WTC11 (cell line): ENCODE measurements at regions not wholly inside any gene's neighbourhood (a gene's known extent, or its start where the extent isn't known, plus 50 kb on each side); places are given as distances from the start of the nearest gene placed in this dataset.

Experiments
- ATAC-seq: fragments of 200-7000 bp; cut with Tn5 transposase; 2 replicates; pipeline ENCODE4 v1.10.0; 2021; ENCODE audit warnings: mild to moderate bottlenecking, moderate library complexity
- CTCF ChIA-PET: fragments of 300-600 bp; sonication (Branson Sonifier 250); formaldehyde crosslinking; loops from one replicate; lab custom pipeline; 2021; ENCODE audit warnings: antibody characterized with exemption; lab: Charles Lee
- POLR2A ChIA-PET: fragments of 350-600 bp; sonication (Branson Sonifier 250); formaldehyde crosslinking; loops from one replicate; lab custom pipeline; 2021; ENCODE audit warnings: antibody characterized with exemption; lab: Charles Lee
- DNase-seq: peaks from one replicate; pipeline ENCODE4 v3.0.0; 2021; ENCODE audit warnings: low spot score
- H3K27ac Mint-ChIP-seq: 2 replicates; pipeline ENCODE4 v1.8.0; 2021; ENCODE audit warnings: mixed read lengths
- H3K27me3 Mint-ChIP-seq: 2 replicates; pipeline ENCODE4 v1.8.0; 2021; ENCODE audit warnings: low read depth, mild to moderate bottlenecking, moderate library complexity, mixed read lengths
- H3K36me3 Mint-ChIP-seq: 2 replicates; pipeline ENCODE4 v1.8.0; 2021; ENCODE audit warnings: mixed read lengths
- H3K4me1 Mint-ChIP-seq: 2 replicates; pipeline ENCODE4 v1.8.0; 2022; ENCODE audit warnings: mixed read lengths
- H3K4me3 Mint-ChIP-seq: 2 replicates; pipeline ENCODE4 v1.8.0; 2021; ENCODE audit warnings: mild to moderate bottlenecking, moderate library complexity, mixed read lengths
- H3K9me3 Mint-ChIP-seq: 2 replicates; pipeline ENCODE4 v1.8.0; 2021; ENCODE audit warnings: mixed read lengths
- ETV6 ChIP-seq: sonication (generic); formaldehyde crosslinking; IDR thresholded peaks from 2 replicates; pipeline ENCODE4 v1.8.1; 2022; ENCODE audit warnings: mild to moderate bottlenecking, missing genetic modification reagents
- FOXP1 ChIP-seq: sonication (generic); formaldehyde crosslinking; IDR thresholded peaks from 2 replicates; pipeline ENCODE4 v1.8.0; 2022; ENCODE audit warnings: missing genetic modification reagents, mild to moderate bottlenecking, moderate library complexity, borderline replicate concordance
- GRHL2 ChIP-seq: fragments of 250-450 bp; sonication (Bioruptor Pico); IDR thresholded peaks from 2 replicates; pipeline ENCODE4 v1.8.0; 2022; ENCODE audit warnings: mild to moderate bottlenecking, moderate library complexity; ENCODE audit not compliant: insufficient replicate concordance, severe bottlenecking
- GTF2I ChIP-seq: fragments of 250-450 bp; sonication (Bioruptor Pico); conservative IDR thresholded peaks from 2 replicates; pipeline ENCODE4 v1.4.0; 2021; ENCODE audit warnings: mild to moderate bottlenecking
- NR2C2 ChIP-seq: sonication (generic); formaldehyde crosslinking; IDR thresholded peaks from 2 replicates; pipeline ENCODE4 v1.8.0; 2022; ENCODE audit warnings: mild to moderate bottlenecking, missing genetic modification reagents
- SMAD4 ChIP-seq: sonication (generic); formaldehyde crosslinking; IDR thresholded peaks from 2 replicates; pipeline ENCODE4 v1.8.0; 2022; ENCODE audit warnings: mild to moderate bottlenecking, missing genetic modification reagents
- TCF7 ChIP-seq: sonication (generic); formaldehyde crosslinking; IDR thresholded peaks from 2 replicates; pipeline ENCODE4 v1.8.0; 2022; ENCODE audit warnings: mild to moderate bottlenecking, low read depth, missing genetic modification reagents, moderate library complexity
- ZNF121 ChIP-seq: sonication (generic); formaldehyde crosslinking; IDR thresholded peaks from 2 replicates; pipeline ENCODE4 v1.8.0; 2023; ENCODE audit warnings: missing genetic modification reagents
- ZNF263 ChIP-seq: sonication (generic); formaldehyde crosslinking; IDR thresholded peaks from 2 replicates; pipeline ENCODE4 v1.8.1; 2022; ENCODE audit warnings: low read depth, mild to moderate bottlenecking, moderate library complexity, missing genetic modification reagents
- TF ChIP-seq, protein P1 (sequence below): sonication (generic); formaldehyde crosslinking; IDR thresholded peaks from 2 replicates; pipeline ENCODE4 v1.8.0; 2022; ENCODE audit warnings: mild to moderate bottlenecking, missing genetic modification reagents
- TF ChIP-seq, protein P2 (sequence below): sonication (generic); formaldehyde crosslinking; IDR thresholded peaks from 2 replicates; pipeline ENCODE4 v1.8.1; 2022; ENCODE audit warnings: low read depth, mild to moderate bottlenecking, moderate library complexity, missing genetic modification reagents, borderline replicate concordance
- TF ChIP-seq, protein P3 (sequence below): sonication (generic); formaldehyde crosslinking; conservative IDR thresholded peaks from 2 replicates; pipeline ENCODE4 v1.8.1; 2022; ENCODE audit warnings: mild to moderate bottlenecking, missing genetic modification reagents
- TF ChIP-seq, protein P4 (sequence below): fragments of 250-450 bp; sonication (Bioruptor Pico); IDR thresholded peaks from 2 replicates; pipeline ENCODE4 v1.9.0; 2021; ENCODE audit warnings: mild to moderate bottlenecking, borderline replicate concordance
- TF ChIP-seq, protein P5 (sequence below): sonication (generic); formaldehyde crosslinking; IDR thresholded peaks from 2 replicates; pipeline ENCODE4 v1.8.1; 2023; ENCODE audit warnings: mild to moderate bottlenecking, missing genetic modification reagents
- TF ChIP-seq, protein P6 (sequence below): sonication (generic); formaldehyde crosslinking; conservative IDR thresholded peaks from 2 replicates; pipeline ENCODE4 v1.8.1; 2023; ENCODE audit warnings: mild to moderate bottlenecking, low read depth, missing genetic modification reagents, moderate library complexity

DNA sequence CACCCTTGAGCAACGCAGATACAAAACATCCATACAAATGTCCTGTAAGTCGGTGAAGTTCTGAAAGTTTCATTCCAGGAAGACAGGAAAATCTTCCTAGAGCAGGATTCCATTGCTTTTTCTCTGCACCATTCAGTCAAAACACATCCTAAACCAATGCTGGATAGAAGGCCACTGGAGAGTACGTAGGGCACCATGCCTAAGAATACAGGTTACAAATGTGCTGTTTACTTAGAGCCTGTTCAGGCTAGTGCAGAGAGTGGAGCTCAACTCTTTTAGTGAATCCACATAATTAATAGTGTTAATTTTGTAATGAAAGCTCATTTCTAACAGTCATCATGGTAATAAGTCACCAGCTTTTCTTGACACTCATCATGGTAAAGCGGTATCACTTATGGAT lies 187.6 kb downstream of the NHLRC3 start:
- Mint-ChIP-seq H3K27ac (no peak overlapping the region), H3K27me3 (no peaks in the 10 kb centered on the region), H3K9me3 (peaks cover 22% of the 10 kb centered on the region), H3K4me3 (no peak overlapping the region), H3K36me3 (no peaks in the 10 kb centered on the region; the same call in 1 of the 2 replicates), H3K4me1 (no peaks in the 10 kb centered on the region)
- TF ChIP-seq, protein P1, sequence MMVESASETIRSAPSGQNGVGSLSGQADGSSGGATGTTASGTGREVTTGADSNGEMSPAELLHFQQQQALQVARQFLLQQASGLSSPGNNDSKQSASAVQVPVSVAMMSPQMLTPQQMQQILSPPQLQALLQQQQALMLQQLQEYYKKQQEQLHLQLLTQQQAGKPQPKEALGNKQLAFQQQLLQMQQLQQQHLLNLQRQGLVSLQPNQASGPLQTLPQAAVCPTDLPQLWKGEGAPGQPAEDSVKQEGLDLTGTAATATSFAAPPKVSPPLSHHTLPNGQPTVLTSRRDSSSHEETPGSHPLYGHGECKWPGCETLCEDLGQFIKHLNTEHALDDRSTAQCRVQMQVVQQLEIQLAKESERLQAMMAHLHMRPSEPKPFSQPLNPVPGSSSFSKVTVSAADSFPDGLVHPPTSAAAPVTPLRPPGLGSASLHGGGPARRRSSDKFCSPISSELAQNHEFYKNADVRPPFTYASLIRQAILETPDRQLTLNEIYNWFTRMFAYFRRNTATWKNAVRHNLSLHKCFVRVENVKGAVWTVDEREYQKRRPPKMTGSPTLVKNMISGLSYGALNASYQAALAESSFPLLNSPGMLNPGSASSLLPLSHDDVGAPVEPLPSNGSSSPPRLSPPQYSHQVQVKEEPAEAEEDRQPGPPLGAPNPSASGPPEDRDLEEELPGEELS (CRISPR knock-in tag): no peak
- TF ChIP-seq, protein P2, sequence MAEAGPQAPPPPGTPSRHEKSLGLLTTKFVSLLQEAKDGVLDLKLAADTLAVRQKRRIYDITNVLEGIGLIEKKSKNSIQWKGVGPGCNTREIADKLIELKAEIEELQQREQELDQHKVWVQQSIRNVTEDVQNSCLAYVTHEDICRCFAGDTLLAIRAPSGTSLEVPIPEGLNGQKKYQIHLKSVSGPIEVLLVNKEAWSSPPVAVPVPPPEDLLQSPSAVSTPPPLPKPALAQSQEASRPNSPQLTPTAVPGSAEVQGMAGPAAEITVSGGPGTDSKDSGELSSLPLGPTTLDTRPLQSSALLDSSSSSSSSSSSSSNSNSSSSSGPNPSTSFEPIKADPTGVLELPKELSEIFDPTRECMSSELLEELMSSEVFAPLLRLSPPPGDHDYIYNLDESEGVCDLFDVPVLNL: no peak
- TF ChIP-seq SMAD4 (CRISPR knock-in tag) (no peak), NR2C2 (no peak), GRHL2 (no peak), FOXP1 (CRISPR knock-in tag) (no peak), ZNF263 (CRISPR knock-in tag) (no peak), TCF7 (CRISPR knock-in tag) (no peak), ETV6 (CRISPR knock-in tag) (no peak), GTF2I (no peak), ZNF121 (no peak)
- TF ChIP-seq, protein P3, sequence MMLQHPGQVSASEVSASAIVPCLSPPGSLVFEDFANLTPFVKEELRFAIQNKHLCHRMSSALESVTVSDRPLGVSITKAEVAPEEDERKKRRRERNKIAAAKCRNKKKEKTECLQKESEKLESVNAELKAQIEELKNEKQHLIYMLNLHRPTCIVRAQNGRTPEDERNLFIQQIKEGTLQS (CRISPR knock-in tag): no peak
- TF ChIP-seq, protein P4, sequence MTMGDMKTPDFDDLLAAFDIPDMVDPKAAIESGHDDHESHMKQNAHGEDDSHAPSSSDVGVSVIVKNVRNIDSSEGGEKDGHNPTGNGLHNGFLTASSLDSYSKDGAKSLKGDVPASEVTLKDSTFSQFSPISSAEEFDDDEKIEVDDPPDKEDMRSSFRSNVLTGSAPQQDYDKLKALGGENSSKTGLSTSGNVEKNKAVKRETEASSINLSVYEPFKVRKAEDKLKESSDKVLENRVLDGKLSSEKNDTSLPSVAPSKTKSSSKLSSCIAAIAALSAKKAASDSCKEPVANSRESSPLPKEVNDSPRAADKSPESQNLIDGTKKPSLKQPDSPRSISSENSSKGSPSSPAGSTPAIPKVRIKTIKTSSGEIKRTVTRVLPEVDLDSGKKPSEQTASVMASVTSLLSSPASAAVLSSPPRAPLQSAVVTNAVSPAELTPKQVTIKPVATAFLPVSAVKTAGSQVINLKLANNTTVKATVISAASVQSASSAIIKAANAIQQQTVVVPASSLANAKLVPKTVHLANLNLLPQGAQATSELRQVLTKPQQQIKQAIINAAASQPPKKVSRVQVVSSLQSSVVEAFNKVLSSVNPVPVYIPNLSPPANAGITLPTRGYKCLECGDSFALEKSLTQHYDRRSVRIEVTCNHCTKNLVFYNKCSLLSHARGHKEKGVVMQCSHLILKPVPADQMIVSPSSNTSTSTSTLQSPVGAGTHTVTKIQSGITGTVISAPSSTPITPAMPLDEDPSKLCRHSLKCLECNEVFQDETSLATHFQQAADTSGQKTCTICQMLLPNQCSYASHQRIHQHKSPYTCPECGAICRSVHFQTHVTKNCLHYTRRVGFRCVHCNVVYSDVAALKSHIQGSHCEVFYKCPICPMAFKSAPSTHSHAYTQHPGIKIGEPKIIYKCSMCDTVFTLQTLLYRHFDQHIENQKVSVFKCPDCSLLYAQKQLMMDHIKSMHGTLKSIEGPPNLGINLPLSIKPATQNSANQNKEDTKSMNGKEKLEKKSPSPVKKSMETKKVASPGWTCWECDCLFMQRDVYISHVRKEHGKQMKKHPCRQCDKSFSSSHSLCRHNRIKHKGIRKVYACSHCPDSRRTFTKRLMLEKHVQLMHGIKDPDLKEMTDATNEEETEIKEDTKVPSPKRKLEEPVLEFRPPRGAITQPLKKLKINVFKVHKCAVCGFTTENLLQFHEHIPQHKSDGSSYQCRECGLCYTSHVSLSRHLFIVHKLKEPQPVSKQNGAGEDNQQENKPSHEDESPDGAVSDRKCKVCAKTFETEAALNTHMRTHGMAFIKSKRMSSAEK (CRISPR knock-in tag): no peak
- TF ChIP-seq, protein P5, sequence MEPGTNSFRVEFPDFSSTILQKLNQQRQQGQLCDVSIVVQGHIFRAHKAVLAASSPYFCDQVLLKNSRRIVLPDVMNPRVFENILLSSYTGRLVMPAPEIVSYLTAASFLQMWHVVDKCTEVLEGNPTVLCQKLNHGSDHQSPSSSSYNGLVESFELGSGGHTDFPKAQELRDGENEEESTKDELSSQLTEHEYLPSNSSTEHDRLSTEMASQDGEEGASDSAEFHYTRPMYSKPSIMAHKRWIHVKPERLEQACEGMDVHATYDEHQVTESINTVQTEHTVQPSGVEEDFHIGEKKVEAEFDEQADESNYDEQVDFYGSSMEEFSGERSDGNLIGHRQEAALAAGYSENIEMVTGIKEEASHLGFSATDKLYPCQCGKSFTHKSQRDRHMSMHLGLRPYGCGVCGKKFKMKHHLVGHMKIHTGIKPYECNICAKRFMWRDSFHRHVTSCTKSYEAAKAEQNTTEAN (CRISPR knock-in tag): no peak
- TF ChIP-seq, protein P6, sequence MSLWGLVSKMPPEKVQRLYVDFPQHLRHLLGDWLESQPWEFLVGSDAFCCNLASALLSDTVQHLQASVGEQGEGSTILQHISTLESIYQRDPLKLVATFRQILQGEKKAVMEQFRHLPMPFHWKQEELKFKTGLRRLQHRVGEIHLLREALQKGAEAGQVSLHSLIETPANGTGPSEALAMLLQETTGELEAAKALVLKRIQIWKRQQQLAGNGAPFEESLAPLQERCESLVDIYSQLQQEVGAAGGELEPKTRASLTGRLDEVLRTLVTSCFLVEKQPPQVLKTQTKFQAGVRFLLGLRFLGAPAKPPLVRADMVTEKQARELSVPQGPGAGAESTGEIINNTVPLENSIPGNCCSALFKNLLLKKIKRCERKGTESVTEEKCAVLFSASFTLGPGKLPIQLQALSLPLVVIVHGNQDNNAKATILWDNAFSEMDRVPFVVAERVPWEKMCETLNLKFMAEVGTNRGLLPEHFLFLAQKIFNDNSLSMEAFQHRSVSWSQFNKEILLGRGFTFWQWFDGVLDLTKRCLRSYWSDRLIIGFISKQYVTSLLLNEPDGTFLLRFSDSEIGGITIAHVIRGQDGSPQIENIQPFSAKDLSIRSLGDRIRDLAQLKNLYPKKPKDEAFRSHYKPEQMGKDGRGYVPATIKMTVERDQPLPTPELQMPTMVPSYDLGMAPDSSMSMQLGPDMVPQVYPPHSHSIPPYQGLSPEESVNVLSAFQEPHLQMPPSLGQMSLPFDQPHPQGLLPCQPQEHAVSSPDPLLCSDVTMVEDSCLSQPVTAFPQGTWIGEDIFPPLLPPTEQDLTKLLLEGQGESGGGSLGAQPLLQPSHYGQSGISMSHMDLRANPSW (CRISPR knock-in tag): no peak
- POLR2A ChIA-PET: interaction anchor here (0.6 kb wide), 1 partner anchor 383 kb away, joined by 4 read pairs; no protein-coding TSS in a partner anchor
- DNase-seq (no peak), ATAC-seq (no peak)
- CTCF ChIA-PET: interaction anchor here (0.6 to 1.1 kb wide), 2 partner anchors 45 to 386 kb away, joined by 3 read pairs; no protein-coding TSS in a partner anchor
